Activated naive CD8-positive, alpha-beta T cell treated with anti-CD3 and anti-CD28 coated beads, Interleukin-2, amount 50 U/mL, for 16 hours (primary cell): ENCODE measurements at regions not wholly inside any gene's neighbourhood (a gene's known extent, or its start where the extent isn't known, plus 50 kb on each side); places are given as distances from the start of the nearest gene placed in this dataset.
"Not testable (repeated sequence)": the region's sequence is repeated elsewhere in the genome, so short reads cannot be mapped to it uniquely, and the experiment has no call there.

Source experiments
- DNase-seq: peaks from one replicate; pipeline ENCODE4 v3.0.0-alpha.2; 2020; ENCODE audit warnings: low read depth, low spot score

- DNase-seq = peak; percentile 6
Observed at GRCh38 chr1:10939654-10940450, 72.6 kb upstream of the TARDBP start.

- no peak for DNase-seq
Observed at GRCh38 chr1:10940451-10940804, 72.0 kb upstream of the TARDBP start.

- DNase-seq = no peak
Observed at GRCh38 chr1:10940838-10941237, 71.6 kb upstream of the TARDBP start.

GRCh38 chr1:10941891-10942541 lies 70.4 kb upstream of the TARDBP start:
- peak; percentile 29 for DNase-seq

- no peak for DNase-seq
Observed at GRCh38 chr1:10942542-10942912, 69.9 kb upstream of the TARDBP start.

- no peak for DNase-seq
Observed at GRCh38 chr1:10943041-10943440, 69.4 kb upstream of the TARDBP start.

- no peak for DNase-seq
Observed at GRCh38 chr1:10943991-10944730, 68.3 kb upstream of the TARDBP start.

- DNase-seq = no peak
Observed at GRCh38 chr1:10945991-10946509, 66.4 kb upstream of the TARDBP start.

GRCh38 chr1:10947181-10947580 lies 65.3 kb upstream of the TARDBP start:
- DNase-seq = no peak

GRCh38 chr1:10947691-10948462 lies 64.6 kb upstream of the TARDBP start:
- DNase-seq = no peak

GRCh38 chr1:10948463-10948775 lies 64.0 kb upstream of the TARDBP start:
- DNase-seq = no peak

- DNase-seq = no peak
Observed at GRCh38 chr1:10950316-10951172, 61.9 kb upstream of the TARDBP start.

GRCh38 chr1:10951298-10951697 lies 61.2 kb upstream of the TARDBP start:
- DNase-seq = not testable (repeated sequence)

- DNase-seq = no peak
Observed at GRCh38 chr1:10951961-10952360, 60.5 kb upstream of the TARDBP start.

GRCh38 chr1:10953505-10954193 lies 58.8 kb upstream of the TARDBP start:
- DNase-seq = no peak

- DNase-seq = no peak
Observed at GRCh38 chr1:10957133-10957532, 55.3 kb upstream of the TARDBP start.

GRCh38 chr1:10958614-10959013 lies 53.8 kb upstream of the TARDBP start:
- no peak for DNase-seq

GRCh38 chr1:10960411-10961299 lies 51.8 kb upstream of the TARDBP start:
- peak; percentile 73 for DNase-seq

- no peak for DNase-seq
Observed at GRCh38 chr1:10961300-10961833, 51.1 kb upstream of the TARDBP start.
